ENCODE measurements at regions not wholly inside any gene's neighbourhood (a gene's known extent, or its start where the extent isn't known, plus 50 kb on each side); places are given as distances from the start of the nearest gene placed in this dataset.
"Not testable (repeated sequence)": the region's sequence is repeated elsewhere in the genome, so short reads cannot be mapped to it uniquely, and the experiment has no call there.

GRCh38 chr2:175793648-175794047 lies 208.4 kb downstream of the LNPK start:
- TF ChIP-seq CTCF (IDR thresholded peaks at IDR 0.05; ENCODE audit: low read depth, low read length, missing control alignments), result no peak
- H3K4me3 ChIP-seq (ENCODE audit: low read depth, low read length), result no peak overlapping the region
- in situ Hi-C loops (cut with HindIII; ENCODE audit: low sequenced_read_pairs), result no loop called here
- no peak for DNase-seq (ENCODE audit: low read depth)

GRCh38 chr2:175792881-175793280 lies 209.2 kb downstream of the LNPK start:
- no peak for TF ChIP-seq CTCF (IDR thresholded peaks at IDR 0.05; ENCODE audit: low read depth, low read length, missing control alignments)
- no peak for DNase-seq (ENCODE audit: low read depth)
- H3K4me3 ChIP-seq (ENCODE audit: low read depth, low read length), result no peak overlapping the region
- in situ Hi-C loops (cut with HindIII; ENCODE audit: low sequenced_read_pairs), result no loop called here

GRCh38 chr2:175792199-175792598 lies 209.9 kb downstream of the LNPK start:
- DNase-seq (ENCODE audit: low read depth), result no peak
- no peak overlapping the region for H3K4me3 ChIP-seq (ENCODE audit: low read depth, low read length)
- no peak for TF ChIP-seq CTCF (IDR thresholded peaks at IDR 0.05; ENCODE audit: low read depth, low read length, missing control alignments)
- in situ Hi-C loops (cut with HindIII; ENCODE audit: low sequenced_read_pairs), result no loop called here

- H3K4me3 ChIP-seq (ENCODE audit: low read depth, low read length), result no peak overlapping the region
- no peak for DNase-seq (ENCODE audit: low read depth)
- no peak for TF ChIP-seq CTCF (IDR thresholded peaks at IDR 0.05; ENCODE audit: low read depth, low read length, missing control alignments)
- in situ Hi-C loops (cut with HindIII; ENCODE audit: low sequenced_read_pairs), result loop anchor here (5.0 kb wide), 1 partner anchor 36 kb away; no protein-coding TSS in a partner anchor
Measured at GRCh38 chr2:175786471-175787124, 215.5 kb downstream of the LNPK start.

- H3K4me3 ChIP-seq (ENCODE audit: low read depth, low read length); DNase-seq (ENCODE audit: low read depth); in situ Hi-C loops (cut with HindIII; ENCODE audit: low sequenced_read_pairs): not testable (repeated sequence)
Measured at GRCh38 chr2:175777337-175777736, 224.7 kb downstream of the LNPK start.

GRCh38 chr2:175769200-175769599 lies 232.9 kb downstream of the LNPK start:
- no peak for DNase-seq (ENCODE audit: low read depth)
- no peak overlapping the region for H3K4me3 ChIP-seq (ENCODE audit: low read depth, low read length)
- in situ Hi-C loops (cut with HindIII; ENCODE audit: low sequenced_read_pairs), result no loop called here
- TF ChIP-seq CTCF (IDR thresholded peaks at IDR 0.05; ENCODE audit: low read depth, low read length, missing control alignments), result no peak

- in situ Hi-C loops (cut with HindIII; ENCODE audit: low sequenced_read_pairs), result no loop called here
- TF ChIP-seq CTCF (IDR thresholded peaks at IDR 0.05; ENCODE audit: low read depth, low read length, missing control alignments), result no peak
- H3K4me3 ChIP-seq (ENCODE audit: low read depth, low read length), result no peak overlapping the region
- DNase-seq (ENCODE audit: low read depth), result no peak
Measured at GRCh38 chr2:175766880-175767279, 235.2 kb downstream of the LNPK start.
